ENCODE measurements at regions not wholly inside any gene's neighbourhood (a gene's known extent, or its start where the extent isn't known, plus 50 kb on each side); places are given as distances from the start of the nearest gene placed in this dataset.
"Not testable (repeated sequence)": the region's sequence is repeated elsewhere in the genome, so short reads cannot be mapped to it uniquely, and the experiment has no call there.

DNA sequence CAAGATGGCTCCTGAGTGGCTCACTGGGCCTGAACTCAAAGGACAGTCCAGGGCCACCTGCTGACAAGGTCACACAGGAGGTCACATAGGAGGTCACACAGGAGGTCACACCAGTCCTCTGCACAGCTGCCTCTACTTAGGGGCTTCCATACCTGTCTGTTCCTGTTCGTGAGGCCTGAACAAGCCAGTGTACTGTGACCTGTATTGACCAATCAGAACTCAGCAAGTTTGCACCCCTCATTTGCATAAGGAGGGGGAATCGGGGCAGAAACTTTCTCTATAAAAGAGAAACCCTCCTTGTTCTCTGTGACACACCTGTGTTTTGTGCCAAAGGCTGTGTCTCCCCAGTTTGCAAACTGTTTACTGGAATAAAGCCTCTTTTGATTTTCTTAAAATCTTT lies 478.9 kb downstream of the EIPR1 start:
- no peak for DNase-seq (ENCODE audit: low read depth)

DNA sequence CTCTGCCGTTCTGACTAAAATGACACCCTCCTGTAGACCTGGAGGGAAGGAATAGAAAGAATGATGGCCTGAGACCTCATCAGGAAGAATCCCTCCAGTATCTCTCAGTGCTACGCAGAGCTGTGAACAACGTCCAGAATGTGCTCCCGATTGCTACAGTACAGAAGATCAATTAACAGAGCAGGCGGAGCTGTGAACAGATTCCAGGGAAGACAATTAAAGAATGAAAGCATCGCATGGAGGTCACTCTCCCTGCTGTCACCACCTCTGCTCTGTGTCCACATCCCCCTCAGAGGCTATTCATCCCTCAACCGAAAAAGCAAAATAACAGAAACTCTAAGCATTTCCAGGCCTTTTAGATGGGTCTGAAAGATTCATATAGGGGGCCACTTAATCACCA lies 481.0 kb downstream of the EIPR1 start:
- DNase-seq (ENCODE audit: low read depth) = no peak

DNA sequence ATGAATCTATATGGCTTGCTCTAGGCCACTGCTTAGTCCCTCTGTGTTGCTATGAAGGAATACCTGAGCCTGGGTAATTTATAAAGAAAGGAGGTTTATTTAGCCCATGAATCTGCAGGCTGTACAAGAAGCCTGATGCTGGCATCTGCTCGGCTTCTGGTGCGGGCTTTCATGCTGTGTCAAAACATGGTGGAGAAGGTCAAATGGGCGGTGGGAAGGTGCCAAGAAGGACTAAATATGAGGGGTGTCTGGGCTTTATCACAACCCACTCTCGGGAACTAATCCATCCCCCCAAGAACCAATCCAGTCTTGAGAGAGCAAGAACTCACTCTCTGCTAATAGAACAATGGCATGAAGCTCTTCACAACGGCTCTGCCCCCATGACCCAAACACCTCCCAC lies 481.6 kb downstream of the EIPR1 start:
- no peak for DNase-seq (ENCODE audit: low read depth)

DNA sequence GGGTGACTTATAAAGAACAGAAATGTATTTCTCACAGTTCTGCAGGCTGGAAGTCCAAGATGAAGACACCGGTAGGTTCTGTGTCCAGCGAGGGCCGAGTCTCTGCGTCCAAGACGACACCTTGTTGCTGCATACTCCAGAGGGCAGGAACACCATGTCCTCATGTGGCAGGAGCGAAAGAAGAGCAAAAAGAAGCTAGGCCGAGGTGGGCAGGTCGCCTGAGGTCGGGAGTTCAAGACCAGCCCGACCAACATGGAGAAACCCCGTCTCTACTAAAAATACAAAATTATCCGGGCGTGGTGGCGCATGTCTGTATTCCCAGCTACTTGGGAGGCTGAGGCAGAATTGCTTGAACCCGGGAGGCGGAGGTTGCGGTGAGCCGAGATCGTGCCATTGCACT lies 483.6 kb downstream of the EIPR1 start:
- DNase-seq (ENCODE audit: low read depth) = not testable (repeated sequence)

GRCh38 chr2:2892892-2893291 lies 484.7 kb downstream of the EIPR1 start:
- no peak for DNase-seq (ENCODE audit: low read depth)

DNA sequence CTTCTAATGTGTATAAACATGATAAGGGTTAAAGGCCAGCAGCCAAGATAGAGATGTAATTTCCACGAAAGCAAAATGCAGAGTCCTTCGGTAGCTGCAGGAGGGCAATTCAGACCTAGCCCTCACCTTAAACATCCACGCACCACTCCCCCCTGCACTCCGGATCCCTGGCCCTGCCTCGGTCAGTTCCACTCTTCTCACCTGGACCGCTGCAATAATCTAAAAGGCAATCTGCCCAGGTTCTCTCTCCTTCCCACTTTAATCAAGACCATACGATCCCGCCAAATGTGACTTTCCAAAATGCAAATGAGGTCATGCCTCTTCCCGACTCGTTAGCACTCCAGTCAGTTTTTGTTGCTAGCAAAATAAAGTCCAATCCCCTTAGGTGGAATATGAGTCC lies 485.2 kb downstream of the EIPR1 start:
- no peak for DNase-seq (ENCODE audit: low read depth)

DNA sequence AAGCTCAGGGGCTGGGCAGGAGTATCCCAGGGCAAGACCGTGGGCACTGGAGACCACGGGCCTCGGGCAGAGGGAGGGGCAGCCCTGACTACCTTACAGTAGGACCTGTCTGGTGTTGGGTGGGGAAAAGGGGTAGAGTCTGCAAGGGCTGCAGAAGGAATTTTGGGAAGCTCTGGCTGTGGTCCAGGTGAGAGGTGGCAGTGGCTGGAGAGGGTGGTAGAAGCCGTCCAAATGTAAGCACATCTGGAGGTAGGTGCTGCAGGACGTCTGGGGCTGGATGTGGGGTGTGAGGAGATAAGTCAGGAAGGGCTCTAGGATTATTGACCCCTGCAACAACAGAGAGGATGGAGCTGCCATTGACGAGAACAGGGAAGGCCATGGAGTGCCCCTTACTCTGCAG lies 486.7 kb downstream of the EIPR1 start:
- no peak for DNase-seq (ENCODE audit: low read depth)

- DNase-seq (ENCODE audit: low read depth) = no peak
Observed at GRCh38 chr2:2890246-2890645, 487.4 kb downstream of the EIPR1 start.

DNA sequence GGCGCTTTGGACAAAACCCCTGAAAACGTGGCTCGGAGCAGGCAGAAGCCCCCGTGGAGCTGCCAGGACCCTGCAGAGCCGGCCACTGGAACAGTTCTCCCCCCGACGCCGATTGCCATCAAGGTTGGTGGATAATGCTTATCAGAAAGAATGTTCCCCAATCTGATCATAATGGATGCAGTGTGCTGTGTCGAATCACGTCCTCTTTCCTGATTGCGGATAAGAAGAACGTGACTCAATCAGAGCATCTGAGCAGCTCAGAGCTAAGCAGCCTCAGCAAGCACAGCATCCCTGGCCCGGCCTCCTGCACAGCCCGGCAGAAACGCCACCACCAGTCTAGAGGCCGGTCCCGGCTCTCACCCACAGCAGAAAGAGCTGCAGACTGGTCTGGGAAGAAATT lies 488.0 kb downstream of the EIPR1 start:
- DNase-seq (ENCODE audit: low read depth) = no peak

- DNase-seq (ENCODE audit: low read depth) = no peak
Observed at GRCh38 chr2:2889141-2889540, 488.5 kb downstream of the EIPR1 start.

GRCh38 chr2:2887772-2888387 lies 489.7 kb downstream of the EIPR1 start:
- DNase-seq (ENCODE audit: low read depth) = no peak

GRCh38 chr2:2886922-2887321 lies 490.7 kb downstream of the EIPR1 start:
- DNase-seq (ENCODE audit: low read depth) = no peak

DNA sequence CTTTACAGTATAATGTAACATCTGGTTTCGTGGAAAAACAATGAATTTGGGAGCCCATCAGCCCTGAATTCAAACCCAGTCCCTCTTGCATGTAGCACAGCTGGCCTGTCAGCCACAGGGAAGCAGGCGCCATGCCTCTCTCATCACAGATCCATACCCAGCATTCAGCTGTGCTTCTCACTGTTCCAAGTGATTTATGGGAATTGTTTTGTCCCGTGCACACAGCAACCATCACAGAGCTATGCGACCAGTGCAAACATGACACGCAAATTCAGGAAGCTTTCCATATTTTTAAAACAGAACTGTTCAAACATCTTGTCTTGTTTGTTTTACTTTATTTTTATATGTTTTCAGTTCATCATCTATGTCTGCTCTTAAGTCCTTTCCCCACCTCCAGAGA lies 496.1 kb downstream of the EIPR1 start:
- no peak for DNase-seq (ENCODE audit: low read depth)

DNA sequence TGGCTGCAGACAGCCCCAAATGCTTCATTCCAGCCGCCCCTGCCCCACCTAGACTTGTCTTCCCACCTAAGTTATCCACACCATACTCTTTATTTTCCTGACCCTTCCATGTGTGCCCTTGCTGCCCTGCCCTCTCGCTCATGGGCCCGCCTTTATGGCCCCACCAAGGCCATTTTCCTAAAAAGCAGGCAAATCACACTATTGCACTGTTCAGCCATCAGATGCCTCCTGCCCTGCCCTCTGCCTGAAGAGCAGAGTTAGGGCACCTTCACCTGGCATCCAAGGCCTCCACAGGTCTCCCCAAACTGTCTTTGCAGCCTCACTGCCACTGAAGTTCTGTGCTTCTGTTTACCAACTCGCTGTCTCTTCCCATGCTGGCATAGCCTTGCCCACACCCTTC lies 496.7 kb downstream of the EIPR1 start:
- no peak for DNase-seq (ENCODE audit: low read depth)

- DNase-seq (ENCODE audit: low read depth) = no peak
Observed at GRCh38 chr2:2879781-2880180, 497.8 kb downstream of the EIPR1 start.

DNA sequence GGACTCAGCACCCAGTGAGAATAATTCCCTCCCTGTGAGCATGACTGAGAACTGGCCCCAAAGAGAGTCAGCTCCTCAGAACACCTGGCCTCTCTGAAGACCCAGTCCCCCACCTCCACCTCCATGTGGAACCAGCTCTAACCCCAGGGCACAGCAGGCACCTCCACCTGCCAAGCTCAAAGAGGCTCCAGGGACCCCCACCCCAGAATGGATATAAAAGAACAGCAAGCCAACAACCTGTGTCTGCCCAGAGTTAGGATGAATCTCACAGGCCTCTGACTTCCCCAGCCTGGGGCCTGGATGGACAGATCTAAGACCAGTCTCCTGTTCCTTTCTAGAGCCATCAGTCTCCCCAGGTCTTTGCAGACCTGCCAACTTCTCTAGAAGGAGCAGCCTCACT lies 498.5 kb downstream of the EIPR1 start:
- no peak for DNase-seq (ENCODE audit: low read depth)

DNA sequence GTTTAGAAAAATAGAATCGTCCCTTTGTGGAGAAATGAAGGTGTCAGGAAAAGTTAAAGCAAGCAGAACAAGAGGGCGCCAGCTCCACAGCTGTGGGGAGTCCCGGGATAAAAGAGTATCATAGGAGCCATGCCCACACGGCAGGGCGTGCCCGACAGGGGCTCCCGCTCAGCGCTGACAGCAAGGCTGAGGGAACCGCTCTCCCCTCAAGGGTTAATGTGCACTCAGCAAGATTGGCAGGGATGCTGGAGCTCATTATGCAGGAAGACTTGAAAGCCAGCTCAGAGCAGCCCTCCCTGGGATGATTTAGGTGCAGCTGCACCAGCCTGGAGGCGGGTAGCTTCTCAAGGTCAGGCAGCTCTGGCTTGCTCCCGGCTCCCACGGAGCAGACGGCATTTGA lies 500.2 kb downstream of the EIPR1 start:
- DNase-seq (ENCODE audit: low read depth) = no peak

DNA sequence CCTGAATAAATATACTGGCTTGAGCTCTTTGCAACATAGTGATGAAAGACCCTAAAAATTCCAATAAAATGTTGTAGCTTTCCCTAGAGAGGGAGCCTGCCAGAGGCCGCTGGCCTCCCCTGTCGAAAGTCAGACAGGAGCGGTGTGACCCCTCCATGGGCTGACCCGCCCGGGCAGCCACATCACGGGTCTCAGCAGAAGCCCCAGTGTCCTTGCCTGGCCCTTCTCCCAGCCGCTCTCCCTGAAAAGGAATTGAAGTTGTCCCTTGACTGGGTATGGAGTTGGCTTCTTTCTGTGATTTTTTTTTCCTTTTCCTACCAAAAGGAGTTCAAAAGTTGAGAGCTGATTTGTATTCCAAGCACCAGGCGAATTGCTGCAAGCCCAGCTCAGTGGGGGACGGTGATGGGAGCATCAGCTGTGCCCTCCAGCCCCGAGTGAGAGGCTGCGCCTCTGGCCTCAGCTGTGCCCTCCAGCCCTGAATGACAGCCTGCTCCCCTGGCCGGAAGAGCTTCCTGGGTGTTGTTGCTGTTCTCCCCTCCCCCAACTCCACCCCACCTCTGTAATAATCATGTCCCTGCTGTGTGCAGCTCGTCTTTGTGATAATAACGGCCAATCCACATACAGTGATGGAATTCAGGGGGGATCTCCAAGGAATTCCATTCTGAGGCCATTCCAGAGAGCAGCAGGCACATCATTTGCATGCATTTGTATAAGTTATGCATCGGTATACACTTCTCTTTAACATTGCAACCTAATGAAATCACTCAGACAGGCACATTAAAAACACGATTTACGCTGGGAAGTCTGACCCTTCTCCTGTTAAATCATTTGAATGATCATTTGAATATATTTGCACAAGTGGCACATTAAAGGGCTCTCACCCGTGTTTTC lies 501.0 kb downstream of the EIPR1 start:
- no peak for DNase-seq (ENCODE audit: low read depth)

GRCh38 chr2:2875831-2876230 lies 501.8 kb downstream of the EIPR1 start:
- DNase-seq (ENCODE audit: low read depth) = no peak

DNA sequence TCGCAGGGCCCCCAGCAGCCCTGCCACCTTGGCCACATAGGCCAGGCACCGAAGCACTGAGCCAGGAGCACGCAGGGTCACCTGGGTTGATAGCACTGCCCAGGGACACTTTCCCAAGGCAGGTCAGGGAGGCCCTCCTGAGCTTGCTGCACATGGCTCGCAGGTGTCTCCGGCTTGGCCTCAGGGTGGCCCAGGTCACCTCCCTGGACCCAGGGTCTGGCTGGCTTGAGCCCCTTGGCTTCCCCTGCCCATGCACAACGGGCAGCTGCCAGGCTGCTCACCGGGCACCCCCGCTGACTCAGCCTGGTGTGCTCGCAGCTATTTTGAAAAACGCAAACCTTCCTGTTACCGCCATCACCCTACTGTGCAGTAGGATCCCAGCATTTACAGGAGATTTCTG lies 502.3 kb downstream of the EIPR1 start:
- no peak for DNase-seq (ENCODE audit: low read depth)

- no peak for DNase-seq (ENCODE audit: low read depth)
Observed at GRCh38 chr2:2874805-2875204, 502.8 kb downstream of the EIPR1 start.

DNA sequence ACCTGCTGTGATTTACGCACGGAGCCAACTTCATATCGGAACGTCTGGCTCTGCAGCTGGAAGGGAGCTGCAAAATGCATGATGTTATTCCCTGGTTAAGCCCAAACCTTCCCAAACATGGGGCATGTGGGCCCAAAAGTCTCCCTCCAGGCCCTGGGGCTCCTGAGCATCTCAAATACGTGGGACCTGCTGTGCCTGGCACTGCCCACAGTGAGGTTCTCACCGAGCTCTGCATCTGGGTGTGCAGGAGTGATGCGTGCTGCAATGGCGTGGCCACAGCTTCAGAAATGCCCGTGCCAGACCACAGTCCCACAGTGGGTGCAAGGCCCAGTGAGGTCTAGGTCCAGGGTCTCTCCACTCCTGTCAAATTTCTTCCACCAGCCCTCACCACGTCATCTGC lies 503.3 kb downstream of the EIPR1 start:
- DNase-seq (ENCODE audit: low read depth) = no peak

GRCh38 chr2:2873450-2873811 lies 504.2 kb downstream of the EIPR1 start:
- no peak for DNase-seq (ENCODE audit: low read depth)
